ENCODE measurements at regions not wholly inside any gene's neighbourhood (a gene's known extent, or its start where the extent isn't known, plus 50 kb on each side); places are given as distances from the start of the nearest gene placed in this dataset.

- no peak overlapping the region for H3K4me3 ChIP-seq (ENCODE audit: low read depth, low read length)
- TF ChIP-seq CTCF (conservative IDR thresholded peaks at IDR 0.05; ENCODE audit: low read depth, low read length) = no peak
- no peak for DNase-seq (ENCODE audit: low read depth)
These were observed 343.7 kb downstream of the BRD1 start for GRCh38 chr22:49483946-49484345.

GRCh38 chr22:49483281-49483870 lies 344.3 kb downstream of the BRD1 start:
- DNase-seq (ENCODE audit: low read depth) = no peak
- no peak overlapping the region for H3K4me3 ChIP-seq (ENCODE audit: low read depth, low read length)
- TF ChIP-seq CTCF (conservative IDR thresholded peaks at IDR 0.05; ENCODE audit: low read depth, low read length) = no peak

GRCh38 chr22:49482811-49483210 lies 344.9 kb downstream of the BRD1 start:
- DNase-seq (ENCODE audit: low read depth) = no peak
- H3K4me3 ChIP-seq (ENCODE audit: low read depth, low read length) = no peak overlapping the region
- no peak for TF ChIP-seq CTCF (conservative IDR thresholded peaks at IDR 0.05; ENCODE audit: low read depth, low read length)

- no peak overlapping the region for H3K4me3 ChIP-seq (ENCODE audit: low read depth, low read length)
- no peak for TF ChIP-seq CTCF (conservative IDR thresholded peaks at IDR 0.05; ENCODE audit: low read depth, low read length)
- DNase-seq (ENCODE audit: low read depth) = no peak
These were observed 345.8 kb downstream of the BRD1 start for GRCh38 chr22:49481659-49482399.

GRCh38 chr22:49480896-49481658 lies 346.6 kb downstream of the BRD1 start:
- no peak overlapping the region for H3K4me3 ChIP-seq (ENCODE audit: low read depth, low read length)
- no peak for TF ChIP-seq CTCF (conservative IDR thresholded peaks at IDR 0.05; ENCODE audit: low read depth, low read length)
- DNase-seq (ENCODE audit: low read depth) = no peak

- no peak overlapping the region for H3K4me3 ChIP-seq (ENCODE audit: low read depth, low read length)
- no peak for TF ChIP-seq CTCF (conservative IDR thresholded peaks at IDR 0.05; ENCODE audit: low read depth, low read length)
- DNase-seq (ENCODE audit: low read depth) = no peak
These were observed 347.3 kb downstream of the BRD1 start for GRCh38 chr22:49480331-49480730.
